ENCODE measurements at regions not wholly inside any gene's neighbourhood (a gene's known extent, or its start where the extent isn't known, plus 50 kb on each side); places are given as distances from the start of the nearest gene placed in this dataset.

DNA sequence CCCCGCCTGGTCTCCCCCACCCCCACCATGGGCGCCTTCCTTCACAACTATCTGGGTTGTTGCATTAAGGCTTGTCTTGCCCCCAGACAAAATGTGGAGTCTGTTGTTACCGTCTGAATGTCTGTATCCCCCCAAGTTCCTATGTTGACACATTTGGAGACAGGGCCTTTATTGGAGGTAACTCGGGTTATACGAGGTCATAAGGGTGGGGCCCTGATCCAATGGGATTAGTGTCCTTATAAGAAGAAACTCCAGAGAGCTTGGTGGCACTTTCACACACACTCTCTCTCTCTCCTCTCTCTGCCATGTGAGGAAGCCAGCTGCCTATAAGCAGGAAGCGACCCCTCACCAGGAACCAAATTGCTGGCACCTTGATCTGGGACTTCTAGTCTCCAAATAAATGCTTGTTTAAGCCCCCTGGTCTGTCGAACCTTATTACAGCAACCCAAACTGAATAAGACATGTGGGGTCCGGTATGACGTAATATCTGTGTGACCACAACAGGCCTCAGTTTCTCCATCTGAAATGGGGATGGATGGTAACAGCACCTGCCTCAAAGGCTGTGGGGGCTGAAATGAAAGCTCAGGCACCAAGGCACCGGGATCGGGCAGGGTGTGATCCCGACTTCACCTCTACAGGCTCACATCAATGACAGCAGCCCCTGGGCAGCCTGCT is 222.3 kb downstream of the CTTN start:
- TF ChIP-seq, protein P1, sequence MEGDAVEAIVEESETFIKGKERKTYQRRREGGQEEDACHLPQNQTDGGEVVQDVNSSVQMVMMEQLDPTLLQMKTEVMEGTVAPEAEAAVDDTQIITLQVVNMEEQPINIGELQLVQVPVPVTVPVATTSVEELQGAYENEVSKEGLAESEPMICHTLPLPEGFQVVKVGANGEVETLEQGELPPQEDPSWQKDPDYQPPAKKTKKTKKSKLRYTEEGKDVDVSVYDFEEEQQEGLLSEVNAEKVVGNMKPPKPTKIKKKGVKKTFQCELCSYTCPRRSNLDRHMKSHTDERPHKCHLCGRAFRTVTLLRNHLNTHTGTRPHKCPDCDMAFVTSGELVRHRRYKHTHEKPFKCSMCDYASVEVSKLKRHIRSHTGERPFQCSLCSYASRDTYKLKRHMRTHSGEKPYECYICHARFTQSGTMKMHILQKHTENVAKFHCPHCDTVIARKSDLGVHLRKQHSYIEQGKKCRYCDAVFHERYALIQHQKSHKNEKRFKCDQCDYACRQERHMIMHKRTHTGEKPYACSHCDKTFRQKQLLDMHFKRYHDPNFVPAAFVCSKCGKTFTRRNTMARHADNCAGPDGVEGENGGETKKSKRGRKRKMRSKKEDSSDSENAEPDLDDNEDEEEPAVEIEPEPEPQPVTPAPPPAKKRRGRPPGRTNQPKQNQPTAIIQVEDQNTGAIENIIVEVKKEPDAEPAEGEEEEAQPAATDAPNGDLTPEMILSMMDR (IDR thresholded peaks at IDR 0.05), result no peak

DNA sequence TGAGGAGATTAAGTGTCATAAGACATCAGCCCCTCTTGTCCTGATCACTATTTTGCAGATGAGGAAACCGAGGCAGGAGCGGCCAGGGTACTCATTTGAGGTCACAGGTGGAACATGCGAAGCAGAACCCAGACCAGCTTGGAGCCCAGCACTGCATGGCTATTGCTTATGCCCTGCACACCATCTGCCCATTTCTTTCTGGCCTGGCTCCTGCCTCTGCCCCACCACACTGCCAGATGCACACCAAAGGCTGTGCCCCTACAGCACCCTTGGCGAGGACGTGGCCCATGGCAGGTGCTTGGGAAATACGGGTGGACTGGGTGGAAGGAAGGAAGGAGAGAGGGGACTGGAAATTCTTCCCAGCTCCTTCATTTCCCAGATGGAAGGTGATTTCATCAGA is 222.9 kb downstream of the CTTN start:
- TF ChIP-seq, protein P1 (IDR thresholded peaks at IDR 0.05), result no peak

DNA sequence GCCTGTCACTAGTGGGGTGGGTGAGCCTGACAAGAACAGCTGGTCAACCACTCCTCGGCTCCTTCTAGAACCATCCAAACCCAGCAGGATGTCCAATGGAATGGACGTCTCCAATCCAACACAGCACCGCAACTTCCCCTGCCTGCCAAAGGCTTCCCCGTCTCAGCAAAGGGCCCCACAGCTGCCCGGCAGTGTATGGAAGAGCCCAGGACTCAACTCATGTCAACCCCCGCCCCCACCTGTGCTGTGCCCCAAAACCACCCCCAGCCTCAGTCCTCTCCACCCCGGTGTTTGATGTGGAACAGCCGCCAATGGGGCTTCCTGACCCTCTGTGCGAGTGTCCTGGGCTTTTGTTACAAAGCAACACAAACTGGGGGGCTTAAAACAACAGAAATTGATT is 223.8 kb downstream of the CTTN start:
- TF ChIP-seq, protein P1 (IDR thresholded peaks at IDR 0.05), result no peak

DNA sequence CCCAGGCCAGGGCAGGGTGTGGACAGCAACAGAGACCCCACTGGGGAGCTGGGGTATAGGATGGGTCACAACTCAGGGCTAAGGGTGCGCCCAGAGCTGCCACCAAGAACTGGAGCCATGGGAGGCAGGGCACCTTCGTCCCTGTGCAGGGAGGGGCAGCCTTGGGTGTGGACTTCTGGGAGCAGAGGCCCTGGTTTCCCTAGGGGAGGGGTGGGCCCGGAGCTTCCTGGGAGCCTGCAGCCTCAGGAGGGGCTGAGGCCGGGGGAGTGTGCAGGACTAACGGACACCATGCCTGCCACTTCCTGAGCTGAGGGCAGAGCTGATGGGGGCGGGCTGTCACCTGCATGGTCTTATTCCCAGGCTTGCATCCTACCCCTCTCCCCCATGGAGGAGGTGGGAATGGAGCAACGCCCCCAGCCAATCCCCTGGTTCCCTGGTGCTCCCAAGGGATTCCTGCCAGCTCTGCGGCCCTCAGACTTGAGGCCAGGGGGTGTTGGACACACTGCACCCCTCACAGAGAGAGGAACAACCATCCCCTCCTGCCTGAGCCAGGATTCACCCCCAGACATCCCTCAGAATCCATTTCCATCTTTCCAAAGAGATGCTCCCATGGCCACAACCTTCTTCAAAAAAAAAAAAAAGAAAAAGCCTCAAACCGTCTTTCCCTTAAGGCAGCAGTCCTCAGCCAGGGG is 225.7 kb downstream of the CTTN start:
- TF ChIP-seq, protein P1 (IDR thresholded peaks at IDR 0.05), result no peak

DNA sequence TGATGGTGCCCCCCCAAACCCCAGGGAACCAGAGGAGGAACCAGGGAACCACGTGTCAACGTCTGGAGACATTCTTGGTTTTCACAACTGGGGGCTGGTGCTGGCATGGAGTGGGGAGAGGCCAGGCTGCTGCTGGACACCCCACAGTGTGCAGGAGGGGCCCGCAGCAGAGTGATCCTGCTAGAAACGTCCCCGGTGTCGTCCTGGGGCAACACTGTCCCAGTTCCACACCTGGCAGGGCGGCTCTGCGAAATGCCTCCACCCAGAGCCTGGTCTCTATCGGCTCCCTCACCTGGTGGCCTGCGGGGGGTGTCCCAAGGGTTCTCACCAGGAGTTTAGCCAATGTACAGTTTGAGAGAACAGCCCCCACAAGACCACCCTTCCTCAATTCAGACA is 226.3 kb downstream of the CTTN start:
- TF ChIP-seq, protein P1 (IDR thresholded peaks at IDR 0.05), result no peak

DNA sequence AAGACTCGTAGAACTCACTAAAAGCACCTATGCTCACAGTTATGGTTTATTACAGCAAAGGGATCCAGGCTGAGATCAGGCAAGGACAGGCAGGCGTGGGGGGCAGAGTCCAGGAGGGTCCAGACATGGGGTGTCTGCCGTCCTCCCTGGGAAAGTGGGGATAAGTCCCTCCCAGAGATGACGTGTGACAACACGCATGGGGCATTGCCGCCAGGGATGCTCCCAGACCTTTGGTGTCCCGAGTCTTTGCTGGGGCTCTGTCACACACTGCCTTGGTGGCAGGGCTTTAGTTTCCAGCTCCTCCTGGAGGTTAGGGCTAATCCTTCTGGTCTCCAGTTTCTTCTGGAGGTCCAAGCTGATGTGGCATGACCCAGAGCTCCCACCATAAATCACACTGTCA is 226.7 kb downstream of the CTTN start:
- TF ChIP-seq, protein P1 (IDR thresholded peaks at IDR 0.05), result no peak

DNA sequence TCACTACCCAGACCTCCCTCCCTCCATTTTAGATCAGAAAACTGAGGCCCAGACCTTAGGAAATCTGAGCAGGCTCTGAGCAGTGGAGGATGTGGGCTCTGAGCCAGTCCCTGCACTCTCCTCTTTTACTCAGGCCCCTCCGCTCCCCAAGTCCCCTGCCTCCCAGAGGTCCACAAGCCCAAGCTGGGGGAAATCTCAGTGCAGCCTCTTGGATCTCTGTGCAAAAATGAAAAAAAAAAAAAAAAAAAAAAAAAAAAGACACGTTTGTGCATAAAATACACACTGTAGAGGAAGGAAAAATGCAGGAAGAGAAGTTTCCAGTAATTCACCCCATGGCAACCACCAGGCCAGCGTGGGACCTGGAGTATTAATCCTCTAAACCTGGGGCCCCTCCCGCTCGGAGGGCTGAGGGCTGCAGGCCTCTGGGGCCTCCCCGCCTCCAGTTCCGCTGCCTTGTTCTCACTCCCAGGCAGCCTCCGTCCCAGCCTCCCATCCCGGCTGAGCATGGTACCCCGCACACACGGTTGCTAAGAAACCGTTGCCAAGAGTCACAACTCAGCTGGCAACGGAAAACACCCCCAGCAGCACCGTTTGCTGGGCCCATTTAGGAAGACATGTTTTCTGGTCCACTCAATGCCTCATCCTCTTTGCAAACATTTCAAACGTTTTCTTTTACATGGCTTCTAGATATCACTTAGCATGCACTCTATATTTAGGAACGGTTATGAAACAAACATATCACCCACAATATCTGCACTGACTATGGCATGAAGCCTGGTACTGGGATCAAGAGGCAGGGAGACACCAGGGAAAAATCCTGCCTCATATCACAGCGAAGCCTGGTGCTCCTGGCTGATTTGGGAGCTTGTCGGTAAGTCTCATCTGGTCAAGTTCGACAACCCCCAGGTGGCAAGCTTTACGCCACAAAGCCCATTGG is 227.5 kb downstream of the CTTN start:
- TF ChIP-seq, protein P1 (IDR thresholded peaks at IDR 0.05), result no peak

All from LNCAP (cell line).